ENCODE measurements at regions not wholly inside any gene's neighbourhood (a gene's known extent, or its start where the extent isn't known, plus 50 kb on each side); places are given as distances from the start of the nearest gene placed in this dataset.
"Not testable (repeated sequence)": the region's sequence is repeated elsewhere in the genome, so short reads cannot be mapped to it uniquely, and the experiment has no call there.

GRCh38 chr5:87524217-87524616 lies 111.5 kb upstream of the CCNH start:
- Histone ChIP-seq H3K4me1 (ENCODE audit: insufficient read depth, low read length, poor library complexity, severe bottlenecking) (no peaks in the 10 kb centered on the region), H3K9me3 (ENCODE audit: low read depth, low read length, poor library complexity, severe bottlenecking) (no peaks in the 10 kb centered on the region), H3K36me3 (ENCODE audit: insufficient read depth, low read length, poor library complexity, severe bottlenecking) (no peaks in the 10 kb centered on the region), H3K27ac (ENCODE audit: low read depth, low read length, poor library complexity, severe bottlenecking) (no peak overlapping the region), H3K27me3 (replicated peaks; ENCODE audit: insufficient read depth, low read depth, low read length, poor library complexity) (no peaks in the 10 kb centered on the region), H3K4me3 (ENCODE audit: low read depth, low read length, poor library complexity, severe bottlenecking) (no peak overlapping the region)
- TF ChIP-seq EZH2 (IDR thresholded peaks at IDR 0.05; ENCODE audit: borderline replicate concordance, low read depth, low read length, poor library complexity, severe bottlenecking) (no peak), CTCF (conservative IDR thresholded peaks at IDR 0.05; ENCODE audit: low read depth, low read length) (no peak)
- POLR2A ChIA-PET (ENCODE audit: low non-redundant PET): no interaction called here
- CTCF ChIA-PET: no interaction called here
- no TSS peak for BruUV-seq (replicated peaks)
- DNase-seq (ENCODE audit: low spot score): no peak
- intact Hi-C loops (cut with micrococcal nuclease; ENCODE audit: unreplicated experiment): no loop called here

GRCh38 chr5:87511778-87512177 lies 99.0 kb upstream of the CCNH start:
- H3K27me3 ChIP-seq (replicated peaks; ENCODE audit: insufficient read depth, low read depth, low read length, poor library complexity); DNase-seq (ENCODE audit: low spot score); BruUV-seq (replicated peaks); H3K9me3 ChIP-seq (ENCODE audit: low read depth, low read length, poor library complexity, severe bottlenecking); H3K4me3 ChIP-seq (ENCODE audit: low read depth, low read length, poor library complexity, severe bottlenecking); H3K36me3 ChIP-seq (ENCODE audit: insufficient read depth, low read length, poor library complexity, severe bottlenecking); intact Hi-C loops (cut with micrococcal nuclease; ENCODE audit: unreplicated experiment); CTCF ChIA-PET; H3K4me1 ChIP-seq (ENCODE audit: insufficient read depth, low read length, poor library complexity, severe bottlenecking); H3K27ac ChIP-seq (ENCODE audit: low read depth, low read length, poor library complexity, severe bottlenecking): not testable (repeated sequence)
- POLR2A ChIA-PET (ENCODE audit: low non-redundant PET): interaction anchor here (0.7 kb wide), 2 partner anchors 97 to 549 kb away, joined by 6 to 10 read pairs; no protein-coding TSS in a partner anchor

GRCh38 chr5:87503004-87503403 lies 90.3 kb upstream of the CCNH start:
- Histone ChIP-seq H3K27ac (ENCODE audit: low read depth, low read length, poor library complexity, severe bottlenecking) (no peak overlapping the region), H3K4me1 (ENCODE audit: insufficient read depth, low read length, poor library complexity, severe bottlenecking) (no peaks in the 10 kb centered on the region), H3K27me3 (replicated peaks; ENCODE audit: insufficient read depth, low read depth, low read length, poor library complexity) (no peaks in the 10 kb centered on the region), H3K36me3 (ENCODE audit: insufficient read depth, low read length, poor library complexity, severe bottlenecking) (no peaks in the 10 kb centered on the region), H3K4me3 (ENCODE audit: low read depth, low read length, poor library complexity, severe bottlenecking) (no peak overlapping the region), H3K9me3 (ENCODE audit: low read depth, low read length, poor library complexity, severe bottlenecking) (no peaks in the 10 kb centered on the region)
- POLR2A ChIA-PET (ENCODE audit: low non-redundant PET): no interaction called here
- intact Hi-C loops (cut with micrococcal nuclease; ENCODE audit: unreplicated experiment): no loop called here
- BruUV-seq (replicated peaks): no TSS peak
- CTCF ChIA-PET: no interaction called here
- TF ChIP-seq EZH2 (IDR thresholded peaks at IDR 0.05; ENCODE audit: borderline replicate concordance, low read depth, low read length, poor library complexity, severe bottlenecking) (no peak), CTCF (conservative IDR thresholded peaks at IDR 0.05; ENCODE audit: low read depth, low read length) (no peak)
- DNase-seq (ENCODE audit: low spot score): no peak

GRCh38 chr5:87499478-87500410 lies 87.0 kb upstream of the CCNH start:
- CTCF ChIA-PET: no interaction called here
- POLR2A ChIA-PET (ENCODE audit: low non-redundant PET): no interaction called here
- Histone ChIP-seq H3K4me1 (ENCODE audit: insufficient read depth, low read length, poor library complexity, severe bottlenecking) (no peaks in the 10 kb centered on the region), H3K36me3 (ENCODE audit: insufficient read depth, low read length, poor library complexity, severe bottlenecking) (no peaks in the 10 kb centered on the region), H3K27me3 (replicated peaks; ENCODE audit: insufficient read depth, low read depth, low read length, poor library complexity) (no peaks in the 10 kb centered on the region), H3K4me3 (ENCODE audit: low read depth, low read length, poor library complexity, severe bottlenecking) (no peak overlapping the region), H3K27ac (ENCODE audit: low read depth, low read length, poor library complexity, severe bottlenecking) (no peak overlapping the region), H3K9me3 (ENCODE audit: low read depth, low read length, poor library complexity, severe bottlenecking) (no peaks in the 10 kb centered on the region)
- intact Hi-C loops (cut with micrococcal nuclease; ENCODE audit: unreplicated experiment): no loop called here
- DNase-seq (ENCODE audit: low spot score): no peak
- TF ChIP-seq CTCF (conservative IDR thresholded peaks at IDR 0.05; ENCODE audit: low read depth, low read length): no peak
- no peak for TF ChIP-seq EZH2 (IDR thresholded peaks at IDR 0.05; ENCODE audit: borderline replicate concordance, low read depth, low read length, poor library complexity, severe bottlenecking)
- no TSS peak for BruUV-seq (replicated peaks)

All from A673 (cell line).